T-cell (primary cell): ENCODE measurements at regions not wholly inside any gene's neighbourhood (a gene's known extent, or its start where the extent isn't known, plus 50 kb on each side); places are given as distances from the start of the nearest gene placed in this dataset.

Source experiments
- ATAC-seq, 4 experiments: fragments of 200-7000 bp in 3 of 4; fragments of 150-1000 bp in 1 of 4; cut with Tn5 transposase; replicated peaks in 1 of 4; 1 replicate in 3 of 4; 2 replicates in 1 of 4; pipeline ENCODE4 v1.10.0; 2021; ENCODE audit warnings: moderate library complexity in 3 of 4, mild to moderate bottlenecking in 2 of 4, moderate number of reproducible peaks in 1 of 4
- CTCF ChIA-PET, 2 donors: fragments of 300-600 bp; sonication (Branson Sonifier 250); formaldehyde crosslinking; loops; one replicate each; lab custom pipeline; 2022; ENCODE audit warnings: antibody characterized with exemption in 2 of 2; lab: Charles Lee
- POLR2A ChIA-PET, 2 donors: fragments of 300-600 bp; sonication (Branson Sonifier 250); formaldehyde crosslinking; loops; one replicate each; lab custom pipeline; 2022; ENCODE audit warnings: antibody characterized with exemption in 2 of 2; lab: Charles Lee
- DNase-seq, 35 experiments: peaks; one replicate each; pipeline versions ENCODE4 v3.0.0 to v3.0.0-alpha.2; 2013 to 2023
- H3K27ac ChIP-seq: one replicate; pipeline ENCODE4 v1.5.1; 2013; ENCODE audit warnings: low read length
- H3K27me3 ChIP-seq, 2 experiments: replicated peaks in 1 of 2; 1 replicate in 1 of 2; 2 replicates in 1 of 2; pipeline versions ENCODE4 v1.6.1 to v1.7.0; 2013; ENCODE audit warnings: low read length in 1 of 2, mixed read lengths in 1 of 2; ENCODE audit not compliant: control insufficient read depth in 2 of 2, insufficient read depth in 2 of 2; ENCODE audit errors: extremely low read depth in 1 of 2
- H3K36me3 ChIP-seq, 2 donors: 1 replicate in 1 of 2; 2 replicates in 1 of 2; pipeline versions ENCODE4 v1.6.1 to v1.7.0; 2013; ENCODE audit warnings: low read length in 1 of 2; ENCODE audit not compliant: control insufficient read depth in 2 of 2, insufficient read depth in 1 of 2; ENCODE audit errors: extremely low read depth in 1 of 2
- H3K4me1 ChIP-seq, 2 experiments: 1 replicate in 1 of 2; 2 replicates in 1 of 2; pipeline versions ENCODE4 v1.6.1 to v1.7.0; 2013; ENCODE audit warnings: low read length in 2 of 2, mixed read lengths in 1 of 2; ENCODE audit not compliant: insufficient read depth in 2 of 2, control insufficient read depth in 1 of 2; ENCODE audit errors: extremely low read depth in 1 of 2
- H3K4me3 ChIP-seq, 2 donors: 1 replicate in 1 of 2; 2 replicates in 1 of 2; pipeline versions ENCODE4 v1.5.1 to v1.7.0; 2013; ENCODE audit warnings: mild to moderate bottlenecking in 2 of 2, low read length in 1 of 2, moderate library complexity in 1 of 2; ENCODE audit not compliant: control insufficient read depth in 1 of 2; ENCODE audit errors: extremely low read depth in 1 of 2
- H3K9me3 ChIP-seq: 2 replicates; pipeline ENCODE4 v1.7.0; 2013
- H3K27ac Mint-ChIP-seq, 2 donors: one replicate each; pipeline ENCODE4 v1.8.0; 2020 to 2021; ENCODE audit warnings: mild to moderate bottlenecking in 2 of 2, mixed read lengths in 2 of 2
- H3K27me3 Mint-ChIP-seq, 2 donors: one replicate each; pipeline ENCODE4 v1.8.0; 2021 to 2022; ENCODE audit warnings: mixed read lengths in 2 of 2
- H3K36me3 Mint-ChIP-seq: one replicate; pipeline ENCODE4 v1.8.0; 2021; ENCODE audit warnings: mixed read lengths
- H3K4me1 Mint-ChIP-seq, 3 donors: one replicate each; pipeline ENCODE4 v1.8.0; 2020 to 2022; ENCODE audit warnings: mixed read lengths in 3 of 3, mild to moderate bottlenecking in 1 of 3
- H3K4me3 Mint-ChIP-seq, 3 donors: one replicate each; pipeline ENCODE4 v1.8.0; 2020 to 2022; ENCODE audit warnings: mild to moderate bottlenecking in 3 of 3, mixed read lengths in 3 of 3, moderate library complexity in 3 of 3
- H3K9me3 Mint-ChIP-seq, 3 donors: one replicate each; pipeline ENCODE4 v1.8.0; 2020 to 2022; ENCODE audit warnings: mixed read lengths in 3 of 3
- WGBS: methylation state at CpG from one replicate; pipeline ENCODE4 v1.1.5; 2013; ENCODE audit warnings: missing lambda C conversion rate; ENCODE audit not compliant: insufficient coverage; 5-methylcytosine and 5-hydroxymethylcytosine counted together

DNA sequence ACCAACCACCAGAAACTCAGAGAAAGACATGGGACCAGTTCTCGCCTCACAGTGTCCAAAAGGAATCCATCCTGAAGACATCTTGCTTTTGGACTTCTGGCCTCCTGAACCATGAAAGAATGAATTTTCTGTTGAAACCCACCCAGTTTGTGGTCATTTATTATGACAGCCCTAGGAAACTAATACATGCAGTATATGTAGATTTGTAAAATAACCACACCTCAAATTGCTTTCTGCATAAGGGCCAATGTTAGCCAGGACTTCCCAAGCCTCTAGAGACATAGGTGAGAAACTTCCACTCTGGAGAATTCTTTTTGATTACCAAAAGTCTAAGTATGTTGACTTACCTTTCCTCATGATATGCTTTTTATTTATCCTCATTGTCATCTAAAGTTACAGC is 210.5 kb upstream of the SP4 start:
- no CpG with 5 or more reads among the region's 1 CpG for WGBS
- H3K4me1 ChIP-seq: no peaks in the 10 kb centered on the region
- H3K9me3 Mint-ChIP-seq: no peaks in the 10 kb centered on the region
- POLR2A ChIA-PET: no interaction called here
- no peak for DNase-seq
- H3K9me3 ChIP-seq: no peaks in the 10 kb centered on the region
- no peak overlapping the region for H3K27ac Mint-ChIP-seq
- H3K27me3 ChIP-seq: peaks cover 0 to 11% of the 10 kb centered on the region in 2 experiments
- H3K4me1 Mint-ChIP-seq: no peaks in the 10 kb centered on the region
- no peak overlapping the region for H3K4me3 Mint-ChIP-seq
- no peak overlapping the region for H3K27ac ChIP-seq
- CTCF ChIA-PET: no interaction called here
- no peaks in the 10 kb centered on the region for H3K36me3 ChIP-seq
- no peaks in the 10 kb centered on the region for H3K36me3 Mint-ChIP-seq
- H3K27me3 Mint-ChIP-seq: peaks cover 0 to 8% of the 10 kb centered on the region in 2 donors
- H3K4me3 ChIP-seq: no peak overlapping the region
- no peak for ATAC-seq

- ChIA-PET CTCF (no interaction called here), POLR2A (no interaction called here)
- peaks cover 0 to 11% of the 10 kb centered on the region in 2 experiments for H3K27me3 ChIP-seq
- H3K4me1 ChIP-seq: no peaks in the 10 kb centered on the region
- Mint-ChIP-seq H3K4me3 (no peak overlapping the region), H3K27ac (no peak overlapping the region), H3K4me1 (no peaks in the 10 kb centered on the region), H3K27me3 (peaks cover 0 to 8% of the 10 kb centered on the region in 2 donors), H3K9me3 (no peaks in the 10 kb centered on the region), H3K36me3 (no peaks in the 10 kb centered on the region)
- ATAC-seq (no peak), DNase-seq (no peak)
- WGBS: no CpG with 5 or more reads among the region's 2 CpGs
- H3K4me3 ChIP-seq: no peak overlapping the region
- no peak overlapping the region for H3K27ac ChIP-seq
- H3K36me3 ChIP-seq: no peaks in the 10 kb centered on the region
- H3K9me3 ChIP-seq: no peaks in the 10 kb centered on the region
Measured at GRCh38 chr7:21218155-21218554, 209.7 kb upstream of the SP4 start.

GRCh38 chr7:21221130-21221529 is 206.8 kb upstream of the SP4 start:
- Histone ChIP-seq H3K36me3 (no peaks in the 10 kb centered on the region), H3K27ac (no peak overlapping the region), H3K27me3 (peaks cover 0 to 11% of the 10 kb centered on the region in 2 experiments), H3K4me3 (no peak overlapping the region), H3K9me3 (no peaks in the 10 kb centered on the region), H3K4me1 (no peaks in the 10 kb centered on the region)
- 86% methylated on average over 16 of the region's 16 CpGs for WGBS
- ChIA-PET CTCF (no interaction called here), POLR2A (no interaction called here)
- peaks cover under 1 to 3% of the 10 kb centered on the region in 2 donors for H3K27me3 Mint-ChIP-seq
- H3K9me3 Mint-ChIP-seq: no peaks in the 10 kb centered on the region
- no peak for DNase-seq
- H3K4me1 Mint-ChIP-seq: no peaks in the 10 kb centered on the region
- no peak overlapping the region for H3K27ac Mint-ChIP-seq
- H3K36me3 Mint-ChIP-seq: no peaks in the 10 kb centered on the region
- H3K4me3 Mint-ChIP-seq: no peak overlapping the region
- no peak for ATAC-seq

DNA sequence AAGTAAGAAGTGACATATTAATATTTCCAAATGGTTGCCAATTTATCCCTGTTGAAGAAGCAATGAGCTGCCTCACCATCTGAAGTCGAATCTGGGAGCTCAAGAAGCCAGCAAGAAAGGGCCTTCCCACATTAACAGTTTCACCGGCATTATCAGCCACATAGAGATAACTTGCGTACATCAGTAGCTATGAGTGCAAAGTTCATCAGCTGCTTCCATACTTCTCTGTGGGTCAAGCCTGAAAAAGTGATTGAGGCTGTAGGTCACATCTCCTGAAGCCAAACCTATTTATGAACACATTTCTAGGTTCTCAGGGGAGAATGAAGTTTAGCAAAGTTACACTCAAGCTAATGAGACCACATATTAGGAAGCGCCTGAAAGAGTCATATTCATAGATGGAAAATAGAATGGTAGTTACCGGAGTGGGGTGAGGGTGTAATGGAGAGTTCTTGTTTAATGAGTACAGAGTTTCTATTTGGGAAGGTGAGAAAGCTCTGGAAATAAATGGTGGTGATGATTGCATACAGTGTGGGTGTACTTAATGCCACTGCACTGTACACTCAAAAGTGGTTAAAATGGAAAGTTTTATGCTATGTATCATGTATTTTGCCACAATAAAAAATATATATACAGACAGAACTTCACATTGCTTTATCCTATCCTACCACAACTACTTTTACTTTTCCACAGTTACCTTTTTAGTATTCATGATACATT is 189.3 kb upstream of the SP4 start:
- WGBS: 40% methylated on average over 1 of the region's 5 CpGs
- H3K27ac ChIP-seq: no peak overlapping the region
- H3K9me3 Mint-ChIP-seq: peaks cover 0 to 1% (median under 1%) of the 10 kb centered on the region in 3 donors

GRCh38 chr7:21243265-21243664 is 184.6 kb upstream of the SP4 start:
- Mint-ChIP-seq H3K27ac (no peak overlapping the region), H3K9me3 (no peaks in the 10 kb centered on the region), H3K36me3 (no peaks in the 10 kb centered on the region), H3K4me1 (no peaks in the 10 kb centered on the region), H3K4me3 (no peak overlapping the region), H3K27me3 (peaks cover 26 to 45% of the 10 kb centered on the region in 2 donors)
- Histone ChIP-seq H3K27me3 (no peaks in the 10 kb centered on the region), H3K9me3 (no peaks in the 10 kb centered on the region), H3K27ac (no peak overlapping the region), H3K4me1 (no peaks in the 10 kb centered on the region), H3K36me3 (no peaks in the 10 kb centered on the region), H3K4me3 (no peak overlapping the region)
- 82% methylated on average over 2 of the region's 3 CpGs for whole genome bisulfite sequencing
- ATAC-seq: no peak
- POLR2A ChIA-PET: no interaction called here
- no peak for DNase-seq
- CTCF ChIA-PET: no interaction called here

More for the DNA sequence above, 189.3 kb upstream of the SP4 start:
- Mint-ChIP-seq H3K27ac (no peak overlapping the region), H3K4me3 (no peak overlapping the region), H3K4me1 (no peaks in the 10 kb centered on the region), H3K36me3 (no peaks in the 10 kb centered on the region), H3K27me3 (peaks cover 28 to 49% of the 10 kb centered on the region in 2 donors)
- no peak for ATAC-seq
- POLR2A ChIA-PET: interaction anchor here in 1 of 2 donors (0.7 kb wide), 1 partner anchor 68 kb away, joined by 3 read pairs; no protein-coding TSS in a partner anchor
- Histone ChIP-seq H3K36me3 (no peaks in the 10 kb centered on the region), H3K9me3 (no peaks in the 10 kb centered on the region), H3K4me1 (no peaks in the 10 kb centered on the region), H3K4me3 (no peak overlapping the region), H3K27me3 (peaks cover 0 to 5% of the 10 kb centered on the region in 2 experiments)
- CTCF ChIA-PET: interaction anchor here in 1 of 2 donors (0.6 kb wide), 1 partner anchor 20 kb away, joined by 3 read pairs; no protein-coding TSS in a partner anchor
- no peak for DNase-seq

DNA sequence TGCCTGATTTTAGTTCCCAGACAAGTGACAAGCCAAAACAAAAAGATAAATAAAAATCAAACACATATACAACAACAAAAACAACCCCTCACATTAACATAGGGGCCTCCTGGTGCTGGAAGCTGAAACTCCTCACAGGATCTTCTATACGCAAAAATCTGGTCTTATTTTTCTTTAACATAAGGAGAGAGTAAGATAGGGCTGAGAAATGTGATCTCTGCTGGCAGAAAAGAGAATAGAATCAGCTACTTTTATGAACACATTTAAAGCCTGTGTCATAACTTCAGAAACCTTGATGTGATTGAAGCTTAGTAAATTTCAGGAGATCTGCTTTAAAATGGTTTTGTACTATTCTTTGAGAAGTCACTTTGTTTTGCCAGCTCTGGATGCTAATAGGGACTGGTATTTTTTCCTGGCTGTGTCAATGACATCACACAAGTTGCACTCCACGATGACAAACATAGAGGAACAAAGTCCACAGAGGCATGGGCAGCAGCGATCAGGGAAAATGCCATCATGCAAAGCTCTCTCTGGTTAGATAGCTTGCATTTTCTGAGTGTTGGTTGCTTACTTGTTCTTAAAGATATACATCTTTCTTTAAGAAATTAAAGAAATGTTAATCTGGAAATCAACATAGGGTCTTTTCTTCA is 176.6 kb upstream of the SP4 start:
- ATAC-seq (no peak), DNase-seq (no peak)
- POLR2A ChIA-PET: no interaction called here
- H3K36me3 Mint-ChIP-seq: no peaks in the 10 kb centered on the region
- Histone ChIP-seq H3K36me3 (no peaks in the 10 kb centered on the region), H3K27ac (no peak overlapping the region), H3K27me3 (peaks cover 2 to 5% of the 10 kb centered on the region in 2 experiments), H3K4me3 (no peak overlapping the region), H3K4me1 (no peaks in the 10 kb centered on the region), H3K9me3 (no peaks in the 10 kb centered on the region)
- H3K27me3 Mint-ChIP-seq: peaks cover 52 to 63% of the 10 kb centered on the region in 2 donors
- H3K9me3 Mint-ChIP-seq: no peaks in the 10 kb centered on the region
- no peak overlapping the region for H3K27ac Mint-ChIP-seq
- CTCF ChIA-PET: interaction anchor here (1.0 to 1.5 kb wide), 3 partner anchors 11 to 832 kb away, joined by 4 to 5 read pairs (median 4); no protein-coding TSS in a partner anchor
- no peak overlapping the region for H3K4me3 Mint-ChIP-seq
- peaks cover 5 to 9% (median 9%) of the 10 kb centered on the region in 3 donors for H3K4me1 Mint-ChIP-seq
- 0% methylated on average over 1 of the region's 3 CpGs for WGBS
